ENCODE measurements at regions not wholly inside any gene's neighbourhood (a gene's known extent, or its start where the extent isn't known, plus 50 kb on each side); places are given as distances from the start of the nearest gene placed in this dataset.

DNA sequence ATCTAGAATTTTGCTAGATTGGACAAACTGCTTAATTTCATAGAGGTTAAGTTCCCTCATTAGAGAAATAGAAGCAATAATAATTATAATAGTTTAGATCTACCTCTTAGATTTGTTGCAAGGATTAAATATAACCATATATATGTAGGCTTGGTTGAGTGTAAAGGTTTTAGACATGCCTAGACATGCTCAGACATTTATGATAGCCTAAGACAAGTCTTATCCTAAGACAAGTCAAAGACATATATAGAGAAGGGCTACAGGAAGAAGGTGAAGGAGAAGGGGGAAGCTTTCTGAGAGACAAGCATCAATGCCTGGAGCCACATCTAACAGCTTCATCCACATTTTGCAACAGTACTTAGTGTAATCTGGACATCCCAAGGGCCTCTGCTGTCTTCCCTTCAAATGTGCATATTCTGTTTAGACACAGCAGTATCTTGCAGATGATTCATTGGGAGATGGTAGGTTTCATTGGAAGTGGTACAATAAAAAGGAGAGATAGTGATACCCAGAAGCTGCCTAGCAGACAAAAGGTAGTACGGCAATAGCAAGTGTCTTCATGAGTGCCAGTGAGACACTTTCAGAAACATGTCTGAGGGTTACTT, 146.5 kb downstream of the HGF start:
- Histone ChIP-seq H3K27ac (ENCODE audit: low read depth) (no peak overlapping the region), H3K4me1 (ENCODE audit: insufficient read depth) (no peaks in the 10 kb centered on the region), H3K36me3 (ENCODE audit: insufficient read depth) (no peaks in the 10 kb centered on the region), H3K4me3 (ENCODE audit: low read depth, low read length) (no peak overlapping the region)
- DNase-seq (ENCODE audit: extremely low spot score) = no peak
- WGBS = 97% methylated on average over 1 of the region's 1 CpG

DNA sequence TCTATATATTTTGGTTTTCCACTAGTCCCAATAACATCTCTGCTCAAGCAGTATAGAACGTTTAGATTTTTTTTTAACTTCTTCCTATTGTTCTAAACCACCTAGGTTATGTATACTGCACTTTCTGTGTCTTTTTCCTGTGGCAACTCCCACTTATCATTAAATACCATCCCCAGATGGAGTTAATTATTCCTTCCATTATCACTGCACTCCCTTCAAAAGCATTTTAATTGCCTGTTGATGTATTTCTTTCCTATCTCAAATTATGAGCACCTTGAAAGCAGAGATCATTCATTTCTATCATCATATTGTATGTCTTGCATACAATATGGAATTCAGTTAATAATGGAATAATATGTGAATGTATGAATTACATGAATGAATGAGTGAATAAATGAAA, 148.0 kb downstream of the HGF start:
- Histone ChIP-seq H3K27ac (ENCODE audit: low read depth) (no peak overlapping the region), H3K4me1 (ENCODE audit: insufficient read depth) (no peaks in the 10 kb centered on the region), H3K36me3 (ENCODE audit: insufficient read depth) (no peaks in the 10 kb centered on the region), H3K4me3 (ENCODE audit: low read depth, low read length) (no peak overlapping the region)
- WGBS = 53% methylated on average over 1 of the region's 1 CpG
- no peak for DNase-seq (ENCODE audit: extremely low spot score)

DNA sequence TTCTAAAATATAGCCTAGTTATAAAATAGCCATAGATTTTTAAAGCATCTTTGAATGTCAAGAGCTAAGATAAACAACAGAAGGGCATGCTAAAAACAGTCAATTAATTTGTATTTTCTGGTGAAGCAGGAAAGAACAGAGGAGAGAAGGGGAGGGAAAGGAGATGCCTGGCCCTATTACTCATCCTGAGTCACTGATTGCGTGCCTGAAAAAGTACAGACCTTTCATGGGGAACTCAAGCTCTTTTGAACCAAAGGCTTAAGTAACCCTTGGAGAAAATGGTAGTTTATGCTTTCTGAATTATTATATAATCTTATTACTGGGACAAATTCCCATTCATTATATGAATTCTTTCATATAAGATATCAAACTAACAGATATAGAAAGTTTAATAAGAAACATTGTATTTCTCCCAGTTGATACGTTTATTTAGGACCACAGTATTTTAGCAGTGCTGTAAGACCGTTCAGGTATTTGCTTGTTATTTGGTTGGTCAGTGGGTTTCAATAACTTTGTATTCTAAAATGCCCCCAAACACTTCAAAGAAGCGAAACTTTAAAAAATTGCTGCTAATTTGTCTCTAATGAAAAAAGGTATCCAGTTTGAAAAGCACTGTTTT, 151.3 kb downstream of the HGF start:
- Histone ChIP-seq H3K36me3 (ENCODE audit: insufficient read depth) (no peaks in the 10 kb centered on the region), H3K4me3 (ENCODE audit: low read depth, low read length) (no peak overlapping the region), H3K4me1 (ENCODE audit: insufficient read depth) (no peaks in the 10 kb centered on the region), H3K27ac (ENCODE audit: low read depth) (no peak overlapping the region)
- 82% methylated on average over 4 of the region's 4 CpGs for WGBS
- no peak for DNase-seq (ENCODE audit: extremely low spot score)

DNA sequence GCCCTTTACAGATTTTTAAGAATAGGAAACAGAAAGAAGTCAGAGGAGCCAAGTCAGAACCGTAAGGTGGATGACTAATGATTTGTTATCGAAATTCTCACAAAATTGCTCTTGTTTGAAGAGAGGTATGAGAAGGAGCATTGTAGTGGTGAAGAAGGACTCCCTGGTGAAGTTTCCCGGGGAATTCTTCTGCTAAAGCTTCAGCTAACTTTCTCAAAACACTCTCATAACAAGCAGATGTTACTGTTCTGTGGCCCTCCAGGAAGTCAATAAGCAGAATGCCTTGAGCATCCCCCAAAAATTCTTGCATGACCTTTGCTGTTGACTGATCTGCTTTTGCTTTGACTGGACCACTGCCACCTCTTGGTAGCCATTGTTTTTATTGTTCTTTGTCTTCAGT, 152.9 kb downstream of the HGF start:
- Histone ChIP-seq H3K4me3 (ENCODE audit: low read depth, low read length) (no peak overlapping the region), H3K4me1 (ENCODE audit: insufficient read depth) (no peaks in the 10 kb centered on the region), H3K36me3 (ENCODE audit: insufficient read depth) (no peaks in the 10 kb centered on the region), H3K27ac (ENCODE audit: low read depth) (no peak overlapping the region)
- no peak for DNase-seq (ENCODE audit: extremely low spot score)
- WGBS = 86% methylated on average over 3 of the region's 3 CpGs

DNA sequence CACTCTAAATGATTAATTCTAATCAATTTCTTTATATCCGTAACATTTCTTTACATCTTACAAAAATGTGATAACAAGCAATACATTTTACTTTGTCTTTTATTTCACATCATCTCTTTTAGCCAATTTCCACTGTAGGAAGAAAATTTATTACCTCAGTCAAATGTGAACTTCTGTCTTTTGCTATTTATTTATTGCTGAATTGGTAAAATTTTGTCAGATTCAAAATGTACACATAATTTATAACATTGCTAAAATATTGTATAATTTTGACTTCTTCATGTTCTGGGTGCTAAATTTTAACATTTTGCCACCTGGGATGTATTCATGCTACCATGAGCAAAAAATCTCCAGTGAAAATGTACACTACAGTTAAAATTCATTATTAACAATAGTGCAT, 158.0 kb downstream of the HGF start:
- H3K4me1 ChIP-seq (ENCODE audit: insufficient read depth) = no peaks in the 10 kb centered on the region
- DNase-seq (ENCODE audit: extremely low spot score) = no peak
- WGBS = 97% methylated on average over 1 of the region's 1 CpG
- H3K36me3 ChIP-seq (ENCODE audit: insufficient read depth) = no peaks in the 10 kb centered on the region
- H3K4me3 ChIP-seq (ENCODE audit: low read depth, low read length) = no peak overlapping the region
- no peak overlapping the region for H3K27ac ChIP-seq (ENCODE audit: low read depth)

DNA sequence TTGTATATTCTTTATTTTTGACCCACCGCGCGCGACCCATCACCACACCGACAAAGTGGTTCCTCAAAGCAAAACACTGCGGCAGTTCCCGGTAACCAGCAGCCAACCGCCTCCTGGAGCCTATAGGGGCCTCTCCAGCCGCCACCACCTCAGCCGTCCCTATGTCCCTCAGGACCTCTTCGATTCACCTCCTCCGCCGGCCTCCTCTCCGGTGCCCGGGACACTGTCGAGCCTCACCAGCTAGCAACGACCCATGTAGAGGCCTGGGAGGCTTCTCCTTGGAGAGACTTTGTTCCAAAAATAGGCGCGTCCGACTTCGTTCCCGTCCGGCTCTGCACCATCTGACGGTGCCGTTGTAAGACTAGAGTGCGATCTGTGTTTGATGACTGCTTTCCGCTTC, 158.8 kb downstream of the HGF start:
- 90% methylated on average over 27 of the region's 27 CpGs for WGBS

DNA sequence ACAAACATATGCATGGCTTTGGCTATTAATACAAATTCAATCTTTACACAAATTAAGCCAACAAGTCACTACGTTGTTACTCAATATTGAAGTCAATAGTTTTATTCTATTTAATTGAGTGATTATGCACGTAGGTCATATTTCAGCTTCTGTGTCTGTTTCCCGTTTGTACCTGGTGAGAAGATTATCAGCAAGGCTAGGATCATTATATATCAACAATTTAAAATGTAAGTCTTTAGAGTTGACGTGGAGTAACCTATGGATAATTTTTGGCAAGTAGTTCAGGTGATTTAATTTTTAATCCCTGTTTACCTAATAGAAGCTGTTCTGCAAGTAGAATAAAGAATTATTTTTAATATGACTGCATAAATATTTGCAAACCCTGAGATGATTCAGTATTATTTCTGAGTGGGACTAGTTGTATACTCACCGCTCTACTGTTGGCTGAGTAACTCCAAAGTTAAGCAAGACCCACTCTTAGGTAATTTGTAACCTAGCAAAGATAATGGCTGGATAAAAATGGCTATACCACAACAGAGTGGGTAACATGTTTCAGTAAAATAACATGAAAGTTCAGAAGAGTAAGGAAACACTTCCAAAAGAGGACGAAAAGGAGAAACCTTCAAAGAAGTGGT, 161.0 kb downstream of the HGF start:
- H3K4me1 ChIP-seq (ENCODE audit: insufficient read depth) = no peaks in the 10 kb centered on the region
- no peak overlapping the region for H3K27ac ChIP-seq (ENCODE audit: low read depth)
- no peak for DNase-seq (ENCODE audit: extremely low spot score)
- H3K4me3 ChIP-seq (ENCODE audit: low read depth, low read length) = no peak overlapping the region
- no peaks in the 10 kb centered on the region for H3K36me3 ChIP-seq (ENCODE audit: insufficient read depth)
- 75% methylated on average over 6 of the region's 6 CpGs for WGBS

More for the DNA sequence above, 158.8 kb downstream of the HGF start:
- Histone ChIP-seq H3K27ac (ENCODE audit: low read depth) (no peak overlapping the region), H3K4me3 (ENCODE audit: low read depth, low read length) (no peak overlapping the region), H3K4me1 (ENCODE audit: insufficient read depth) (no peaks in the 10 kb centered on the region), H3K36me3 (ENCODE audit: insufficient read depth) (no peaks in the 10 kb centered on the region)
- DNase-seq (ENCODE audit: extremely low spot score) = no peak

DNA sequence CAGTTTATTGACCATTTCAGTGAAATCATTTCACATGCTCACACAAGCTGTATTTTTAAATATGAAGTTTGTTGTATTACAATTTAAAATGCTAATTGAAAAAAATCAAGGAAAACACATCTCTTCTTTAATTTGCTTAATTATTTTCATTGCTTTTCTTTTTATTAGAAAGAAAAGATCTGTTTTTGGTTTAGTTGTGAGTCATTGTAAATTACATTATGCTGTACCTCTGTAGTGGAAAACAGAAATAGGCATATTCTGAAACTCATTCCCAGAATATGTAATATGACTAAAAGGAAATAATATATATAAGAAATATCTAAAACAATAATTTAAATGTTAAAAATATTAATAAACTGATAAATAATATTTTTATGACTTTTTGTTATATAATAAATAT, 161.9 kb downstream of the HGF start:
- H3K4me1 ChIP-seq (ENCODE audit: insufficient read depth) = no peaks in the 10 kb centered on the region
- H3K27ac ChIP-seq (ENCODE audit: low read depth) = no peak overlapping the region
- H3K36me3 ChIP-seq (ENCODE audit: insufficient read depth) = no peaks in the 10 kb centered on the region
- H3K4me3 ChIP-seq (ENCODE audit: low read depth, low read length) = no peak overlapping the region
- no peak for DNase-seq (ENCODE audit: extremely low spot score)

DNA sequence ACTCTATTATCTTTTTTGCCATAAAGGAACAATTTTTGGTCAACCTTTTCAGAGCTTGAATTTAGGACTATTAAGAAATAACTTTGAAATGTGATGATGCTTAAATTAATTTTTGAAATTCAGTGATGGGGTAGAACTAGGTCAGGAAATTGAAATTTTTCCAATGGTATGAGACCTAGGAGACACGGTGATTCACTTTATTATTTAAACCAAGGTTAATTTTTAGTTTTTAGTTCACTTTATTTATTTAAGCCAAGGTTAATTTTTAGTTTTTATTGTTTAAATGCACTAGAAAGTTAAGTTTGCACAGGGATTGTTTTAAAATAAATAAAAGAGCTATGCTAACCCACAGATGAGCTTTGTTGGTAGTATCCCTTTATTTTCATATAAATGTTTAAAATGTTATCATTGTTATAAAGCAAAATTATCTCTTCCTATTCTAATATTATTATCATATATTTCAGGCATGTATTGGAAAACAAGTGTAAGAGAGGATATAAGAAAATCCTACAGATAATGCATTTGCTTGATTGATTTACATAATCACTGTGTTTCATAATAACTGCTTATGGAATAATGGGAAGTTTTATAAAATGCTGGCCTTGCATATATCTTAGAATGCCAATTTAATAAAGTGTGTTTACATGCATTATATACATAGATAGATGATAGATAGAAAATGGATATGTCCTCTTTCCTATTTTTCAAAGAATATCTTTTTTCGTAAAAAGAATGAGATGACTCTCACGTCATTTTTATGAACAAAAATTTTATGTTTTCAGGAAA, 163.6 kb downstream of the HGF start:
- H3K36me3 ChIP-seq (ENCODE audit: insufficient read depth) = no peaks in the 10 kb centered on the region
- 85% methylated on average over 3 of the region's 3 CpGs for WGBS
- no peak overlapping the region for H3K4me3 ChIP-seq (ENCODE audit: low read depth, low read length)
- no peak overlapping the region for H3K27ac ChIP-seq (ENCODE audit: low read depth)
- DNase-seq (ENCODE audit: extremely low spot score) = no peak
- H3K4me1 ChIP-seq (ENCODE audit: insufficient read depth) = no peaks in the 10 kb centered on the region

DNA sequence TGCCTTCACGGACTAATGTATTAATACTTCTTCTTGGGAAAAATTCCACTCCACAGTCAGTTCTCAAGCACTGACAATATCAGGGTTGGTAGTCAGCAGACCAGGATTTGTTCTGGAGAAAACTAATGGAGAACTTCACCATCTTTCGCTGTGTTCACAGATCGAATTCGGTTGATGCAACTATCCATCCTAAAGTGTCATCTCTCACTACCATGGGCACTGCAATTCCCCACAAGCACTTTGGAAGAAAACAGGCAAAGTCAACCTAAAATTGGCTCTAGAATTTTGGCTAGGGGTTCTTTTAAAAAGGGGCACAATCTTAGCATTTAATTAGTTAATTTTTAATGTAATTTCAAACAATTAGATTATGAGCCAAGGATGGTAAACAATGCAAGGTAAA, 164.4 kb downstream of the HGF start:
- WGBS = 97% methylated on average over 4 of the region's 4 CpGs
- no peak overlapping the region for H3K4me3 ChIP-seq (ENCODE audit: low read depth, low read length)
- no peak overlapping the region for H3K27ac ChIP-seq (ENCODE audit: low read depth)
- no peaks in the 10 kb centered on the region for H3K4me1 ChIP-seq (ENCODE audit: insufficient read depth)
- DNase-seq (ENCODE audit: extremely low spot score) = no peak
- H3K36me3 ChIP-seq (ENCODE audit: insufficient read depth) = no peaks in the 10 kb centered on the region

DNA sequence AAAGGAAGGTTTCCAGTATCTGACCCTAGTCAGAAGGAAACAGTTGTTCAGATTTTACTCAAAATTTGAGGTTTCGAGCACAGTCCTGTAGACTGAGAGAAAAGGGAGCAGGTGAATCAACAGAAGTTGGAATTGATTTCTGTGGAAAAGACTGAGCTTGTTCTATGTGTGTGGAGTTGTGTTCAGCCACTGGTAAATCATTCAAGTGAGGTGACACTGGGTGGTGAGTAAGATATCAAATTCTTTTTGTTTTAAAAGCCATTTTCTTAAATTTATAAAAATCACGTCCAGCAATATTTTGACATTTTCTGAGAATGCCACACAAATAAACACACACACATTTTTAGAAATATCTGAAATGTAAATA, 165.1 kb downstream of the HGF start:
- H3K36me3 ChIP-seq (ENCODE audit: insufficient read depth) = no peaks in the 10 kb centered on the region
- H3K4me3 ChIP-seq (ENCODE audit: low read depth, low read length) = no peak overlapping the region
- DNase-seq (ENCODE audit: extremely low spot score) = no peak
- H3K27ac ChIP-seq (ENCODE audit: low read depth) = no peak overlapping the region
- 97% methylated on average over 2 of the region's 2 CpGs for WGBS
- H3K4me1 ChIP-seq (ENCODE audit: insufficient read depth) = no peaks in the 10 kb centered on the region

DNA sequence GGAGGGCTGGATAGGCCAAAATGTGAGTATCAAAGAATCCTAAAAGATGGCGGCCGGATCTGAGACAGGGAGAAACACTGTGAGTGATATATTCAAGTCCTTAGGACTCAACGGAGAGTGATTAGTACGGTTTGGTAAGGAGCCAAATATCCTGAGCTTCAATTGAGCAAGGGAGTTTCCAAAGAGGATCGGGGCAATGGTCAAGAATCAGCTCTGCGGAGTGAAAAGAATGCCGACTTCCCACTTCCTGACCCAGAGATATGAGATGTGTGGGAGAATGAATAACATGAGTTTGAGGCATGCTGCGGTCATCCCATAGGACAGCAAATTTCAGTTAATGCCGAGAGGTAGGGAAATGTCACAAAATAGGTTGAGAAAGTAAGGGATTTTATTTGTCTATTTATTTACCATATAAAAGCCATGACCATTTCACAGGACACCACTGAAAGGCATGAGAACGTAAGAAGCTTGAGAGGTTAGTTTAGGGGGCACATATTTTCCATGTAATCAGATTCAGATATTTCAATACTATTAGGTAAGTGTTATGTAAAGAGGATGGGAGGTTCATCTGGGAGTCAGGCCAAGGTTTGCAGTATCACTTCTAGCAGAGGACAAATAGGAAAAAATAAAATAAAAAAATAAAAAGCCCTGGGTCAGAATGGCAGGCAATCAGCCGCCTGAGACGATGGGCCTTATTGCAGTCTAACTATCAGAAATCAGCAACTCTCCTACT, 165.6 kb downstream of the HGF start:
- WGBS = 84% methylated on average over 12 of the region's 12 CpGs
- Histone ChIP-seq H3K36me3 (ENCODE audit: insufficient read depth) (no peaks in the 10 kb centered on the region), H3K4me1 (ENCODE audit: insufficient read depth) (no peaks in the 10 kb centered on the region), H3K27ac (ENCODE audit: low read depth) (no peak overlapping the region), H3K4me3 (ENCODE audit: low read depth, low read length) (no peak overlapping the region)
- DNase-seq (ENCODE audit: extremely low spot score) = no peak

DNA sequence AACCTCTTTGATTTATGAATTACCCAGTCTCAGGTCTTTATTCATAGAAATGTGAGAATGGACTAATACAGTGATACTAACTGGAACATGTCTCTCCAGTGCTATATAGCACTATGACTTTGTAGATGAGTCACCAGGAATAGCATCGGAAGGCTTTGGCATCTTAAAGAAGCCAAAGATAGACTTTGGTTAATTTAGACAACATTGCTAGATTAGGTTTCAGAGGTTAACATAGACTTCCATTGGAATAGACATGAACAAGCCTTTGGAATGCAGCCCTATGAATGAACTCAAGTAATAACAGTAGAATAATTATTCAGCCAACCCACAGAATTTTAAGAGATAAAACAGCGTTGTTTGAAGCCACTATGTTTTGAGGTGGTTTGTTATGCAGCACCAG, 169.2 kb downstream of the HGF start:
- no peak for DNase-seq (ENCODE audit: extremely low spot score)
- Histone ChIP-seq H3K36me3 (ENCODE audit: insufficient read depth) (no peaks in the 10 kb centered on the region), H3K27ac (ENCODE audit: low read depth) (no peak overlapping the region), H3K4me1 (ENCODE audit: insufficient read depth) (no peaks in the 10 kb centered on the region), H3K4me3 (ENCODE audit: low read depth, low read length) (no peak overlapping the region)
- WGBS = 81% methylated on average over 2 of the region's 2 CpGs

Data from urinary bladder (tissue), 3 donors.